NCI-H146 treated with DMSO at 0.1 percent for 48 hours (cell line): ENCODE measurements at regions not wholly inside any gene's neighbourhood (a gene's known extent, or its start where the extent isn't known, plus 50 kb on each side); places are given as distances from the start of the nearest gene placed in this dataset.

Source experiments
- DNase-seq: peaks from one replicate; lab custom pipeline; 2025; ENCODE audit not compliant: unreplicated experiment; lab: John Stamatoyannopoulos, UW

GRCh38 chr3:25130724-25131520 lies 297.1 kb upstream of the RARB start:
- no peak for DNase-seq

GRCh38 chr3:25133588-25133987 lies 294.5 kb upstream of the RARB start:
- no peak for DNase-seq

GRCh38 chr3:25137606-25138005 lies 290.5 kb upstream of the RARB start:
- DNase-seq: no peak

- no peak for DNase-seq
Observed at GRCh38 chr3:25139267-25139666, 288.8 kb upstream of the RARB start.

- DNase-seq: no peak
Observed at GRCh38 chr3:25142609-25143355, 285.3 kb upstream of the RARB start.

- DNase-seq: no peak
Observed at GRCh38 chr3:25143356-25144025, 284.6 kb upstream of the RARB start.

GRCh38 chr3:25144430-25144829 lies 283.6 kb upstream of the RARB start:
- no peak for DNase-seq

- DNase-seq: no peak
Observed at GRCh38 chr3:25145176-25145575, 282.9 kb upstream of the RARB start.

GRCh38 chr3:25150199-25150598 lies 277.9 kb upstream of the RARB start:
- no peak for DNase-seq

GRCh38 chr3:25151281-25151902 lies 276.7 kb upstream of the RARB start:
- DNase-seq: no peak

GRCh38 chr3:25151903-25152295 lies 276.2 kb upstream of the RARB start:
- DNase-seq: no peak

- no peak for DNase-seq
Observed at GRCh38 chr3:25153136-25153535, 274.9 kb upstream of the RARB start.

GRCh38 chr3:25153561-25153960 lies 274.5 kb upstream of the RARB start:
- no peak for DNase-seq

GRCh38 chr3:25155652-25156471 lies 272.2 kb upstream of the RARB start:
- DNase-seq: no peak

- DNase-seq: no peak
Observed at GRCh38 chr3:25156626-25157025, 271.4 kb upstream of the RARB start.

GRCh38 chr3:25165306-25165705 lies 262.8 kb upstream of the RARB start:
- DNase-seq: no peak

GRCh38 chr3:25166016-25166415 lies 262.0 kb upstream of the RARB start:
- no peak for DNase-seq

GRCh38 chr3:25169151-25169550 lies 258.9 kb upstream of the RARB start:
- DNase-seq: no peak

GRCh38 chr3:25170021-25170420 lies 258.0 kb upstream of the RARB start:
- no peak for DNase-seq

GRCh38 chr3:25171118-25171807 lies 256.8 kb upstream of the RARB start:
- no peak for DNase-seq
